AG09319 (cell line): ENCODE measurements at regions not wholly inside any gene's neighbourhood (a gene's known extent, or its start where the extent isn't known, plus 50 kb on each side); places are given as distances from the start of the nearest gene placed in this dataset.

Experiments used
- DNase-seq: peaks from one replicate; pipeline ENCODE4 v3.0.0-alpha.2; 2010; ENCODE audit warnings: low read depth; ENCODE audit errors: extremely low read depth
- CTCF ChIP-seq: IDR thresholded peaks from 2 replicates; pipeline ENCODE4 v1.5.1; 2011; ENCODE audit warnings: low read depth, mild to moderate bottlenecking, inconsistent platforms, low read length, moderate library complexity

DNA sequence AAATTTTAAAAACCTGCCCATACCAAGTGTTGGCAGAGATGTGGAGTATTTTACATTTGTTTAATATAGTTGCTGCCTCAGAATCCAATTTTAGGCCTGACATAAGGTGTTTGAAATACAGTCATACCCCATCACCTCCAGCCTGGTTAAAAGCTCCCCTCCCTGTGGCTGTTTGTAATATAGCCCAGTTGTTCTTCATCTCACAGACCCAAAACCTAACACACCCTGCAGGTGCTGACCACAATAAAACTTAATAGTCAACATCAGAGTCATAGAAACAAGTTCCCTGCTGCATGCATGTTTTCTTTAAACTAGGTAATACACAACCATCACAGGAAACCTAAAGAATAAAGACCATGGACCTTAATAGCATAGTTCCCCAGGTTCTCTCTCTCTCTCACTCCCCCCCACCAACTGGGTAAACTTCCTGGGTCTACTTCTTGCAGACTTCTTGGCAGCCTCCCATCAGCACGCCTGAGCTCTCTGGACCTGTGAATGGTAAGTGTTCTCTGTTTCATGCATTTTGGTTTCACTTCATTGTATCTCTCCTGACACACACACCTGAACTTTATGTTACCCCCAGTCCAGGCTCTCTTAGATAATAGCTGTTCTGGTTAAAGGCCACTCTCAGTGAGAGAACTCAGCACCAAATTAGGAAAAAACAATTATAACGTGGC is 1369.9 kb downstream of the EFNB2 start:
- TF ChIP-seq CTCF = no peak
- DNase-seq = no peak

DNA sequence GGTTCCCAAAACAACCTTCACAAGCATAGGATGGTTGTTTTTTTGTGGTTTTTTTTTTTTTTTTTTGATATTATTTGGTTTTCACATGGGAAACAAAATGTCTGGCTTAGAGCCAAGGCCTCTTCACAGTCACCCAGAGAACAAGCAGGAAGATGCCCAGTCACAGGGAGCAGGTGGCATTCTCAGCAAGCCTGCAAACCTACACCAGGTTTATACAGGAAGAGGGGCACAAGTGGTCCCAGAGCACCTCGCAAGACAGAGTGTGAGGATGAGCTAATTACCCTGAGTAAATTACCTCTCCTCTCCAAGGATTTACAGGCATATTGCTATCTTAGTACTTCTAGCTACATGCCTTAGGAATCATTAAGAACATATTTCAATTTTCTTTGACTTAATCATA is 1375.6 kb downstream of the EFNB2 start:
- TF ChIP-seq CTCF = no peak
- DNase-seq = no peak

DNA sequence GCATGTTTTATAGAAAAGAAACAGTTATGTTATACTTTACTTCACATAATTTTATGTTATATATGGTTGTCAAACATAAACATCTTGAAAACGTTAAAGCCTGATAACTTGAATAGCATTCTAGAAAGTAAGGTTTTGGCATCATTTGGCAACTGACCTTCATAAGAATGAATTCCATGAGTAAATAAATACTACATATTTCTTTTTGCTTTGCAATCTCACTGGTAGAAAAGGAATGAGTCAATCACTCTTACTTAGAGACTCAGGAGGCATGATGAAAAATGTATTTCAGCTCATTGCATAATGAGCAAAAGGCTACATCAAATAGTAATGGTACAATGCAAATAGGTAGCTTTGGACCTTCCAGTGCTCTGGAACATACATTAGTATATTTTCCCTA is 1381.9 kb downstream of the EFNB2 start:
- DNase-seq = no peak
- no peak for TF ChIP-seq CTCF

DNA sequence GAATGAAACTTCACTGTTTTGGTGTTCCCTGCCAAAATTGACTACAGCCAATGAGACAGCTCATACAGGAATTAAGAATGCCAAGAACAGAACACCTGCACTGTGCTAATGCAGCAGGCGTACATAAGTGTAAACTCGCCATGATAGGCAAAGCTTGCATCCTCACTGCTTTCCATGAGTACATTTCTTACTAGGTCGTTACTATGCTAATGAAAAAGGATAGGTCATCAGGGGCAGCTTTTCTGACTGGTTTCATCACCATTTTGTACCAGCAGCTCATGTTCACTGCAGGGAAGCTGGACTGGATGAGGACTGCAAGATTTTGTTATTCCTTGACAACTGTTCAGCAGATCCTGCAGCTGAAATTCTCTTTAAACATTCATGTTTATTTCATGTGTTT is 1383.8 kb downstream of the EFNB2 start:
- DNase-seq = no peak
- no peak for TF ChIP-seq CTCF

DNA sequence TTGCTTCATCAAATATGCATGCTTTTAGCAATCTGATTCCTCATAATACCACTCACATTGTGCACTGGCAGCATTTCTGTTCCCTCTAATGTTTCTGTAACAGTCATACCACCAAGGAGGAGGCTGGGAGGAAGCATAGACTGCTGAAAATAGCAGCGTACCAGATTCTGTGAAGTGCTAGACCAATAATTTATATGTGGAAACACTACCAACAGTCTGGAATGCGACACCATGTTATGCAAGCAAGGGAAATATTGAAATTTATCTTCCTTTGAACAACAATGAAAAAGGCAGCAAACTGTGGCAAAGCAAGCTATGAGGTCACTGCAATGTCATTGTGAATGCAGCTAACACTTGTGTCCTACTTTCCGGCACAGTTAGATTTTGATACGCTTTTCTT is 1388.0 kb downstream of the EFNB2 start:
- no peak for TF ChIP-seq CTCF

GRCh38 chr13:105144936-105145335 is 1390.5 kb downstream of the EFNB2 start:
- no peak for DNase-seq
- no peak for TF ChIP-seq CTCF

More for the DNA sequence above, 1388.0 kb downstream of the EFNB2 start:
- no peak for DNase-seq

GRCh38 chr13:105144020-105144419 is 1391.4 kb downstream of the EFNB2 start:
- TF ChIP-seq CTCF = no peak
- DNase-seq = no peak
